Activated T-helper 2 cell treated with anti-CD3 and anti-CD28 coated beads, Interferon-gamma antibody, Interleukin-2, Interleukin-4, amounts not matched to agents 10 μg/mL and 5 μg/mL and 100 μg/mL, durations not matched to agents 14 hours and 24 hours and 36 hours (primary cell): ENCODE measurements at regions not wholly inside any gene's neighbourhood (a gene's known extent, or its start where the extent isn't known, plus 50 kb on each side); places are given as distances from the start of the nearest gene placed in this dataset.

Experiments used
- DNase-seq: peaks from one replicate; pipeline ENCODE4 v3.0.0; 2021; ENCODE audit warnings: low spot score
- H3K27ac Mint-ChIP-seq: one replicate; pipeline ENCODE4 v1.8.0; 2021; ENCODE audit warnings: mixed read lengths
- H3K27me3 Mint-ChIP-seq: one replicate; pipeline ENCODE4 v1.8.0; 2021; ENCODE audit warnings: low read depth, mixed read lengths
- H3K36me3 Mint-ChIP-seq: one replicate; pipeline ENCODE4 v1.8.0; 2021; ENCODE audit warnings: low read depth, mixed read lengths
- H3K4me1 Mint-ChIP-seq: one replicate; pipeline ENCODE4 v1.8.0; 2021; ENCODE audit warnings: low read depth, mixed read lengths
- H3K4me3 Mint-ChIP-seq: one replicate; pipeline ENCODE4 v1.8.0; 2021; ENCODE audit warnings: low read depth, mild to moderate bottlenecking, moderate library complexity, mixed read lengths
- H3K9me3 Mint-ChIP-seq: one replicate; pipeline ENCODE4 v1.8.0; 2021; ENCODE audit warnings: mixed read lengths
- intact Hi-C: fragments of 100-400 bp; cut with micrococcal nuclease; formaldehyde crosslinking; loops from one replicate; pipeline ENCODE4 v1.15.1; 2023

DNA sequence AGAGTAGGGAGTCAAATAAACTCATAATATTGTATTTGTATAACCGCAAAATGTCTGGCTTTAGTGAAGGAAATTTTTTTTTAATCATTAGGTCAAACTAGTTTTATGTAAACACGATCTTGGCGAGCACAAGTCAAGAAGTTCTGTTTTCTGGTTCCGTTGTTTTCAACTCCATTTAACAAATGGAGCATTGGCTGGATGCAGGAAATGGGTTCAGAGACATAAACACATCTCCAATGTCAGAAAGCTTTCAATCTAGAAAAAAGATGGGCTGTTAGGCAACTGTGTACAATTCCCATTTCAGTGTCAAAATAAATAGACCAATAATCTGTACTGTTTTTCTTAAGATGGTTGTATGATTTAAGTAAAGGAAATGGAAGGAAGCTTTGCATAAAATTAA is 292.8 kb downstream of the TBL1XR1 start:
- Mint-ChIP-seq H3K4me3 (no peak overlapping the region), H3K9me3 (no peaks in the 10 kb centered on the region), H3K4me1 (no peaks in the 10 kb centered on the region), H3K36me3 (no peaks in the 10 kb centered on the region), H3K27ac (no peak overlapping the region), H3K27me3 (peaks cover 1% of the 10 kb centered on the region)
- no peak for DNase-seq
- intact Hi-C loops = no loop called here

DNA sequence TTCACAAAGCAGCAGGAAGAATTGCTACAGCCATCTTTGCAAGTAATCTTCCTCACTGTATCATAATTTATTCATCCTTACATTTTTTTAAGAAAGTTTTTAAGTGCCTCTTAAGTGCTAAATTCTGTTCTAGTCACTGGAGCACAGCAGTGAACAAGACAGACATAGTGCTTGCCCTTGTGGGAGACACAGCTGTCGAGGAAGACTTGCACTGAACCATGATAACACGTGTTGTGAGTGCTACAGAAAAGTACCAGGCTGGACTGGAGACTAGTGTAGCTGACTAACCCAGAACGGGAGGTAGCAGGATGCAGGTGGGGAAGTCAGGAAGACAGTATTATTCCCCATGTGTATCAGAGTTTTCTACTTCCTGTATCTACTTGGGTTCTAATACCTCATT is 300.6 kb downstream of the TBL1XR1 start:
- no peak overlapping the region for H3K27ac Mint-ChIP-seq
- H3K9me3 Mint-ChIP-seq = peaks cover 6% of the 10 kb centered on the region
- no peak for DNase-seq
- no peaks in the 10 kb centered on the region for H3K36me3 Mint-ChIP-seq
- H3K27me3 Mint-ChIP-seq = peaks cover 2% of the 10 kb centered on the region
- intact Hi-C loops = no loop called here
- no peak overlapping the region for H3K4me3 Mint-ChIP-seq
- H3K4me1 Mint-ChIP-seq = no peaks in the 10 kb centered on the region

DNA sequence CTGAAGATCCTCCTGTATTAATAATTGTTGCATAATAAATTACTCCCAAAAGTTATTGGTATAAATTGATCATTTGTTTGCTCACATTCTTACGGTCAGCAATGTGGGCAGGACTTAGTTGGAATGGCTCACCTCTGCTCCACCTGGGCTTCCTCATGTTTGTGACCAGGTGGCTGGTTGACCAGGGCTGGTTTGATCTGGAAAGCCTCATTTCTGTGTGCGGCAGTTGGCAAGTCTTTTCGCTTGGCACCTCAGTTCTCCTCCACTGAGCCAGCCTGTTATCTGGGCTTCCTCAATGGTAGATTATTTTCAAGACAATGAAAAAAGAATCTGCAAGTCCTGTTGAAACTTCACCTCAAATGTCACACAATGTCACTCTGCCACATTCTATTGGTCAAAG is 301.1 kb downstream of the TBL1XR1 start:
- no peak for DNase-seq
- Mint-ChIP-seq H3K36me3 (no peaks in the 10 kb centered on the region), H3K27ac (no peak overlapping the region), H3K4me3 (no peak overlapping the region), H3K4me1 (no peaks in the 10 kb centered on the region), H3K27me3 (peaks cover 2% of the 10 kb centered on the region), H3K9me3 (peaks cover 9% of the 10 kb centered on the region)
- intact Hi-C loops = no loop called here

DNA sequence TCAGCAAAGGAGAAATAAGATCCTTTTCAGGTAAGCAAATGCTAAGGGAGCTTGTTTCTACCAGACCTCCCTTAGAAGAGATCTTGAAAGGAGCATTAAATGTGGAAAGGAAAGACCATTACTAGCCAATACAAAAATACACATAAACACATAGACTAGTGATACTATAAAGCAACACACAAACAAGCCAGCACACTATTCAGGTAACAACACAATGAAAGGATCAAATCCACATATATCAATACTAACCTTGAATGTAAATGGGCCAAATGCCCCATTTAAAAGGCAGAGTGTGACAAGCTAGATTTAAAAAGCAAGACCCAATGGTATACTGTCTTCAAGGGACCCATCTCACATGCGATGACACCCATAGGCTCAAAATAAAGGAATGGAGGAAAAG is 317.6 kb downstream of the TBL1XR1 start:
- H3K9me3 Mint-ChIP-seq = no peaks in the 10 kb centered on the region
- no peak overlapping the region for H3K27ac Mint-ChIP-seq
- DNase-seq = no peak
- no peak overlapping the region for H3K4me3 Mint-ChIP-seq
- H3K36me3 Mint-ChIP-seq = no peaks in the 10 kb centered on the region
- peaks cover 2% of the 10 kb centered on the region for H3K27me3 Mint-ChIP-seq
- no peaks in the 10 kb centered on the region for H3K4me1 Mint-ChIP-seq
- intact Hi-C loops = no loop called here

DNA sequence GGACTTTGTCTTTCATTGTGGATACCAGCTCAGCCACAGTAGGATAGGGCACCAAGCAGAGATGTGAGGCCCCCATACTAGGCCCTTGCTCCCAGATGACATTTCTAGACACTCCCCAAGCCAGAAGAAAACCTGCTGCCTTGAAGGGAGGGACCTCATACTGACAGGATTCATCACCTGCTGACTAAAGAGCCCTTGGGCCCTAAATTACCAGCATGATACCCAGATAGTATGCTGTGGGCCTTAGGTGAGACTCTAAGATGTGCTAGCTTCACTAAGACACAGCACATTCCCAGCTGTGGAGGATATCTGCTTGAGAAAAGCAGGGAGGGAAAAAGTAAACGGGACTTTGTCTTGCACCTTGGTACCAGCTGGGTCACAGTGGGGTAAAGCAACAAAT is 324.0 kb downstream of the TBL1XR1 start:
- H3K27ac Mint-ChIP-seq = no peak overlapping the region
- DNase-seq = no peak
- intact Hi-C loops = loop anchor here (2.0 kb wide), 1 partner anchor 1512 kb away; no protein-coding TSS in a partner anchor
- no peak overlapping the region for H3K4me3 Mint-ChIP-seq
- no peaks in the 10 kb centered on the region for H3K4me1 Mint-ChIP-seq
- peaks cover 2% of the 10 kb centered on the region for H3K27me3 Mint-ChIP-seq
- peaks cover 7% of the 10 kb centered on the region for H3K9me3 Mint-ChIP-seq
- H3K36me3 Mint-ChIP-seq = no peaks in the 10 kb centered on the region

DNA sequence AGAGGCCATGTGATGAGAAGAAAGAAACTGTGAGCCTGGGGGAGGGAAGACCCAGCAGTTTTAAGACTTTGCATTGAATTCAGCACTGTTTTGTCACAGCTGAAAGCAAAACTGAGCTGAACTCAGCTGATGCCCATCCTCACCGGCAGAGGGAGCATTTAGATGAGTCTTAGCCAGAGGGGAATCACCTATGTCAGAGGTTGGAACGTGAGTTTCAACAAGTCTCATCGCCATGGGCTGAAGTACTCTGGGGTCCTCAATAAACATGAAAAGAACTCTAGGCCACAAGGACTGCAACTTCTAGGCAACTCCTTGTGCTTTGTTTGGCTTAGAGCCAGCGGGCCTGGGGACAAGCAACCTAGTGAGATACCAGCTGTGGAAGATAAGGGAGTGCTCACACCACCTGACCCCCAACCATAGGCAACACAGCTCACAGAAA is 324.5 kb downstream of the TBL1XR1 start:
- Mint-ChIP-seq H3K27ac (no peak overlapping the region), H3K9me3 (peaks cover 7% of the 10 kb centered on the region), H3K4me1 (no peaks in the 10 kb centered on the region), H3K4me3 (no peak overlapping the region), H3K27me3 (peaks cover 2% of the 10 kb centered on the region), H3K36me3 (no peaks in the 10 kb centered on the region)
- intact Hi-C loops = loop anchor here (1.0 to 2.0 kb wide), 2 partner anchors 67 to 1512 kb away; no protein-coding TSS in a partner anchor
- DNase-seq = peak; percentile 24

DNA sequence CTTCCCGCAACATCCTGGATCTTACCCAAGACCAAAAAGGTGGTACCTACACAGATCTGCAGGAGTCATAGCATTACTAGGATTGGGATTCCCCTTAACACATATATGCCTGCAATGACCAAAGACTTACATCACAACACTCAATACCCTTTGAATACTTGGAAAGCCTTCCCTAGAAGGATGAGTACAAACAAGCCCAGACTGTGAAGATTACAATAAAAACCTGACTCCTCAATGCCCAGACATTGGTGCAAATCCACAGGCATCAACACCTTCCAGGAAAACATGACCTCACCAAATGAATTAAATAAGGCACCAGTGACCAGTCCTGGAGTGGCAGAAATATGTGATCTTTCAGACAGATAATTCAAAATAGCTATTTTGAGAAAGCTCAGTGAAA is 326.8 kb downstream of the TBL1XR1 start:
- no peak overlapping the region for H3K27ac Mint-ChIP-seq
- H3K4me3 Mint-ChIP-seq = no peak overlapping the region
- intact Hi-C loops = no loop called here
- DNase-seq = no peak
- no peaks in the 10 kb centered on the region for H3K27me3 Mint-ChIP-seq
- H3K4me1 Mint-ChIP-seq = no peaks in the 10 kb centered on the region
- peaks cover 7% of the 10 kb centered on the region for H3K9me3 Mint-ChIP-seq
- no peaks in the 10 kb centered on the region for H3K36me3 Mint-ChIP-seq

DNA sequence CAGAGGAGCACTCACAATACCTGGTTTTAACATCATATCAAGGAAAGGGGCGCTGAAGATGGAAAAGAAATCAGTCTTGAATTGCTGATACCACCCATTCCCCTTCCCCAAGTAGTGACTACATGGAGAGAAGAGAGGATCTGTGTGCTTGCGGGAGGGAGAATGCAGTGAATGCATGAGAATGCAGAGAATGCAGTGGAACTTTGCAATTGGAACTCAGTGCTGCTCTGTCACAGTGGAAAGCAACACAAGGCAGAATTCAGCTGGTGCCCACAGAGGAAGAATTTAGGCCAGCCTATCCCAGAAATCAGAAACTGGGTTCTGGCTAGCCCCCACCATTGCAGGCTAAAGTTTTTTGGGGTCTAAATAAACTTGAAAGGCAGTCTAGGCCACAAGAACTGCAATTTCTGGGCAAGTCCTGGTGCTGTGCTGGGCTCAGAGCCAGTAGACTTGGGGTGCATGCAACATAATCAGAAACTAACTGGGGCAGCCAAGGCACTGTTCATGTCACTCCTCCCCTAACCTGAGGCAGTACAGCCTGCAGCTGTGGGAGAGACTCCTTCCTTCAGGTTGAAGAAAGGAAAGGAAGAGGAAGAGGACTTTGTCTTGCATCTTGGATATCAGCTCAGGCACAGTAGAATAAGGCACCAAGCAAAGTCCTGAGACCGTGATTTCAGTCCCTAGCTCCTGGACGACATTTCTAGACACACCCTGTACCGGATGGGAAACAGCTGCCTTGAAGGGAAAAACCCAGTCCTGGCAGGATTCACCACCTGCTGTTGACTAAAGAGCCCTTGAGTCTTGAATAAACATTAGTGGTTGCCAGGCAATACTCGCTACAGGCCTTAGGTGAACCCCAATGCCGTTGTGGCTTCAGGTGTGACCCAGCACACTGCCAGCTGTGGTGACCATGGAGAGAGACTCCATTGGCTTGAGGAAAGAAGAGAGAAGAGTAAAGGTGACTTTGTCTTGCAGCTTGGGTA is 329.3 kb downstream of the TBL1XR1 start:
- H3K27me3 Mint-ChIP-seq = no peaks in the 10 kb centered on the region
- H3K27ac Mint-ChIP-seq = no peak overlapping the region
- H3K9me3 Mint-ChIP-seq = peaks cover 7% of the 10 kb centered on the region
- no peaks in the 10 kb centered on the region for H3K4me1 Mint-ChIP-seq
- no peak overlapping the region for H3K4me3 Mint-ChIP-seq
- DNase-seq = no peak
- H3K36me3 Mint-ChIP-seq = no peaks in the 10 kb centered on the region
- intact Hi-C loops = no loop called here

DNA sequence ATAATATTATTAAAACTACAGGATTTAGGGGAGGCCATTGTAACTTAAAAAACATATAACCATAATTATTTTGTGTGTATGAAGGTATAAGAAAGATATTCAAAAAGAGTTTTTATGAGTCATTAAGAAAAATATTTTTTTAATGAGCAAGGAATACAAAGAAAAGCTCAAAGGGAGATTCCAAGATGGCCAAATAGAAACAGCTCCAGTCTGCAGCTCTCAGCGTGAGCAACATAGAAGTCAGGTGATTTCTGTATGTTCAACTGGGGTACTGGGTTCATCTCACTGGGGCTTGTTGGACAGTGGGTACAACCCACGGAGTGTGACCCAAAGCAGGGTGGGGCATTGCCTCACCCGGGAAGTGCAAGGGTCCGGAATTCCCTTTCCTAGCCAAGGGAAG is 336.1 kb downstream of the TBL1XR1 start:
- intact Hi-C loops = no loop called here
- H3K27ac Mint-ChIP-seq = no peak overlapping the region
- H3K9me3 Mint-ChIP-seq = no peaks in the 10 kb centered on the region
- no peak overlapping the region for H3K4me3 Mint-ChIP-seq
- DNase-seq = no peak
- no peaks in the 10 kb centered on the region for H3K36me3 Mint-ChIP-seq
- no peaks in the 10 kb centered on the region for H3K4me1 Mint-ChIP-seq
- H3K27me3 Mint-ChIP-seq = no peaks in the 10 kb centered on the region

DNA sequence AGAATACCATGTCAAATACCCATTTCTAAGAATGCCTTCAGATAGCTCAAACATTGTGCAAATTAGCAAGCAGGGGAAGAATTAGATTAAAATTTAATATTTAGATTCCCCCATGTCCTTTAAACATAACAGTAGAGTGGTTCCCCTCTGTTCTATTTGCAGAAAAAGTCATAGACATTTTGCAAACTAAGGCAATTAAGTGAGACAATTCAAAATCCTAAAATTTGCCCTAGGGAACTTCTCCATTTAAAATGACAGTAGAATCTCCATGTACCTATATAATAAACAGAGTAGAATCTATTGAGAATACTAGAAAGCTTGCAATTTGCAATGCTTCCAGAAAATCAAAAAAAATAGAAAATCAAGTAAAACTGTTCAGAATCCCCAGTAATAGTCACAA is 340.6 kb downstream of the TBL1XR1 start:
- Mint-ChIP-seq H3K4me1 (no peaks in the 10 kb centered on the region), H3K9me3 (no peaks in the 10 kb centered on the region), H3K27me3 (no peaks in the 10 kb centered on the region), H3K4me3 (no peak overlapping the region), H3K27ac (no peak overlapping the region), H3K36me3 (no peaks in the 10 kb centered on the region)
- intact Hi-C loops = no loop called here
- DNase-seq = no peak

DNA sequence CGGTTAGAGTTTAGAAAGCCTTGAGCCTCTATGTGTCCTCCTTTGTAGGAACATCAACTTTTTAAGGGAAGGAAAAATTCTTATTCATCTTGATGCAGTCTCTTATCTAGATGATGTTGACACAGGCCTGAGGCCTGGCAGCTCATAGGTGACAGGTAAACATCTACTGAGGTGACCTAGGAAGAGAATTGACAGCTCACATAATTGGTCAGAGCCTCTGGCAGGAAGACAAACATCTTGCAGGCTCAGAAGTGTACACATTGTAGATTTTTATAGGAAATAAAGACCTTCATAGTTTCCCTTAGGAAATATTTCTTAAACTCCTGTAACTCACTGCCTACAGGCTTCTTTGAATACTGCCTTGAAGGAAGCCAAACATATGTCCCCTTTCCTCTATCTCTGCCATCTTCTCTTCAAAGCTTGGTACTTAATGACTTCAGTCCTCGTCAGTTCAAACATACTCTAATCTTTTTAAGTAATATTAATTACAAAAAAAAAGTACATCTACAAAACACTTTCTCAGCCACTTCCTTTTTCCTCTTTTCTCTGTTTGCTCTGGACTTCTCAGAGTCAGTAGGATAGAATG is 341.3 kb downstream of the TBL1XR1 start:
- H3K9me3 Mint-ChIP-seq = no peaks in the 10 kb centered on the region
- no peaks in the 10 kb centered on the region for H3K27me3 Mint-ChIP-seq
- no peaks in the 10 kb centered on the region for H3K4me1 Mint-ChIP-seq
- no peak for DNase-seq
- intact Hi-C loops = no loop called here
- H3K4me3 Mint-ChIP-seq = no peak overlapping the region
- H3K36me3 Mint-ChIP-seq = no peaks in the 10 kb centered on the region
- no peak overlapping the region for H3K27ac Mint-ChIP-seq

DNA sequence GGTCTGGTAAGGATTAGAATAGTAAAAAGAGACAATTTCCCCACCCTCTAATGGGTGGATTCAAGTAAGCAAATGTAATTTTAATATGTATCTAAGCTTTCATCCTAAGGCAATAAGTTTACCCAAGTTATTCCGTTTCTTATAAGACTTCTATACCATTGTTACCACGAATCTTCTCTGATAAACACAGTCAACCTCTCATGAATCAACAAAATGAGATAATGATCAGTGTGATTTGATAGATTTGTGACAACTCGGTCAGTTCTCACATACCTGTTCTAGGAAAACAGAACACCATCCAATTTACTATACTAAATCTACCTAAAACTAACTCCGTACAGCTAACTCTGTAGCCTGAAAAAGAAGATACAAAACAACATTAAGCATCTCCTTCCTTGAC is 342.1 kb downstream of the TBL1XR1 start:
- Mint-ChIP-seq H3K9me3 (no peaks in the 10 kb centered on the region), H3K4me3 (no peak overlapping the region), H3K27ac (no peak overlapping the region), H3K36me3 (no peaks in the 10 kb centered on the region), H3K4me1 (no peaks in the 10 kb centered on the region), H3K27me3 (no peaks in the 10 kb centered on the region)
- intact Hi-C loops = no loop called here
- no peak for DNase-seq

DNA sequence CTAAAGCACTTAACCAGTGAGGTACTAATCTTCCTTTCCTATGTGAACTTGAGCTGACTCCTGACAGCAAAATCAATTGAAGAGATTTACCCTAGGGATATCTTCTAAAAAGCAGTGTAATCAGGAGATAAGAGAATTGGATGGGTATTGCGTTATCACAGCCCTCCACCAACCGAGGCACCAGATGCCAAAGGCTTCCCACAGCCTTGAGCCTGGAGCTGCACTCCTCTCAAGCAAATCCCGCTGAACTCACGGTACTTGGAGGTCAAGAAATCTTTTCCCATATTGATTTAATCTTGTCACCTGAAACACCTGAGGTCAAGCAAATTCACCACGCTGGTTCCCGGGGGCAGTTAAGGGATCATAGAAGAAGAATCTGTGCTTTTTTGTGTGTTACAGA is 346.8 kb downstream of the TBL1XR1 start:
- Mint-ChIP-seq H3K27me3 (no peaks in the 10 kb centered on the region), H3K4me1 (no peaks in the 10 kb centered on the region), H3K36me3 (no peaks in the 10 kb centered on the region), H3K9me3 (no peaks in the 10 kb centered on the region), H3K4me3 (no peak overlapping the region), H3K27ac (no peak overlapping the region)
- no peak for DNase-seq
- intact Hi-C loops = no loop called here
